ENCODE measurements at regions not wholly inside any gene's neighbourhood (a gene's known extent, or its start where the extent isn't known, plus 50 kb on each side); places are given as distances from the start of the nearest gene placed in this dataset.

GRCh38 chr16:9465161-9465560 is 373.7 kb downstream of the HAPSTR1 start:
- no peak for DNase-seq (ENCODE audit: low read depth)
- no peak overlapping the region for H3K4me3 ChIP-seq (ENCODE audit: low read depth, low read length)

GRCh38 chr16:9469512-9469911 is 378.1 kb downstream of the HAPSTR1 start:
- DNase-seq (ENCODE audit: low read depth): peak; percentile 98
- no peak overlapping the region for H3K4me3 ChIP-seq (ENCODE audit: low read depth, low read length)
- no peak for TF ChIP-seq CTCF (conservative IDR thresholded peaks at IDR 0.05; ENCODE audit: low read depth, low read length)

More at GRCh38 chr16:9465161-9465560, 373.7 kb downstream of the HAPSTR1 start:
- TF ChIP-seq CTCF (conservative IDR thresholded peaks at IDR 0.05; ENCODE audit: low read depth, low read length): no peak

GRCh38 chr16:9476744-9477143 is 385.3 kb downstream of the HAPSTR1 start:
- no peak for DNase-seq (ENCODE audit: low read depth)
- H3K4me3 ChIP-seq (ENCODE audit: low read depth, low read length): no peak overlapping the region
- no peak for TF ChIP-seq CTCF (conservative IDR thresholded peaks at IDR 0.05; ENCODE audit: low read depth, low read length)

GRCh38 chr16:9479008-9479407 is 387.6 kb downstream of the HAPSTR1 start:
- DNase-seq (ENCODE audit: low read depth): no peak
- H3K4me3 ChIP-seq (ENCODE audit: low read depth, low read length): no peak overlapping the region
- TF ChIP-seq CTCF (conservative IDR thresholded peaks at IDR 0.05; ENCODE audit: low read depth, low read length): peak; percentile 35

- DNase-seq (ENCODE audit: low read depth): no peak
- no peak for TF ChIP-seq CTCF (conservative IDR thresholded peaks at IDR 0.05; ENCODE audit: low read depth, low read length)
- no peak overlapping the region for H3K4me3 ChIP-seq (ENCODE audit: low read depth, low read length)
These were observed 389.1 kb downstream of the HAPSTR1 start for GRCh38 chr16:9480503-9480902.

GRCh38 chr16:9481747-9482730 is 390.6 kb downstream of the HAPSTR1 start:
- DNase-seq (ENCODE audit: low read depth): no peak
- no peak for TF ChIP-seq CTCF (conservative IDR thresholded peaks at IDR 0.05; ENCODE audit: low read depth, low read length)
- H3K4me3 ChIP-seq (ENCODE audit: low read depth, low read length): no peak overlapping the region
